Erythroblast (primary cell): ENCODE measurements at regions not wholly inside any gene's neighbourhood (a gene's known extent, or its start where the extent isn't known, plus 50 kb on each side); places are given as distances from the start of the nearest gene placed in this dataset.
"Not testable (repeated sequence)": the region's sequence is repeated elsewhere in the genome, so short reads cannot be mapped to it uniquely, and the experiment has no call there.

Source experiments
- GATA1 ChIP-seq: IDR thresholded peaks from 2 replicates; pipeline ENCODE4 v1.6.1; 2011; ENCODE audit warnings: low read depth, mild to moderate bottlenecking, control low read depth, low read length, moderate library complexity
- POLR2A ChIP-seq: IDR thresholded peaks from 2 replicates; pipeline ENCODE4 v1.6.1; 2011; ENCODE audit warnings: mild to moderate bottlenecking, low read length

DNA sequence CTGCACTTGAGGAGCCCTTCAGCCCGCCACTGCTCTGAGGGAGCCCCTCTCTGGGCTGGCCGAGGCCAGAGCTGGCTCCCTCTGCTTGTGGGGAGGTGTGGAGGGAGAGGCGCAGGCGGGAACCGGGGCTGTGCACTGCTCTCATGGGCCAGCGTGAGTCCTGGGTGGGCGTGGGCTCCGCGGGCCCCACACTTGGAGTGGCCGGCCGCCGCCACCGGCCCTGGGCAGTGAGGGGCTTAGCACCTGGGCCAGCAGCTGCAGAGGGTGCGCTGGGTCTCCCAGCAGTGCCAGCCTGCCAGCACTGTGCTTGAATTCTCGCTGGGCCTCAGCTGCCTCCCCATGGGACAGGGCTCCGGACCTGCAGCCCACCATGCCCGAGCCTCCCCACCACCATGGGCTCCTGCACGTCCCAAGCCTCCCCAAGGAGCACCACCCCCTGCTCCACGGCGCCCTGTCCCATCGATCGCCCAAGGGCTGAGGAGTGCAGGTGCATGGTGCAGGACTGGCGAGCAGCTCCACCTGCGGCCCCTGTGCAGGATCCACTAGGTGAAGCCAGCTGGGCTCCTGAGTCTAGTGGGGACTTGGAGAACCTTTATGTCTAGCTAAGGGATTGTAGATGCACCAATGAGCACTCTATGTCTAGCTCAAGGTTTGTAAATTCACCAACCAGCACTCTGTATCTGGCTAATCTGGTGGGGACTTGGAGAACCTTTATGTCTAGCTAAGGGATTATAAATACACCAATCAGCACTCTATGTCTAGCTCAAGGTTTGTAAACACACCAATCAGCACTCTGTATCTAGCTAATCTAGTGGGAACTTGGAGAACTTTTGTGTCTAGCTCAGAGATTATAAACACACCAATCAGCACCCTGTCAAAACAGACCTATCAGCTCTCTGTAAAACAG, 1180.3 kb downstream of the FSCB start:
- TF ChIP-seq POLR2A, GATA1: not testable (repeated sequence)
